ENCODE measurements at regions not wholly inside any gene's neighbourhood (a gene's known extent, or its start where the extent isn't known, plus 50 kb on each side); places are given as distances from the start of the nearest gene placed in this dataset.

GRCh38 chr1:192418552-192419285 is 101.9 kb downstream of the RGS21 start:
- Histone ChIP-seq H3K4me3 (ENCODE audit: extremely low read depth in 1 of 4, insufficient read depth in 2 of 4, low read depth in 3 of 4, low read length in 4 of 4) (no peak overlapping the region), H3K4ac (replicated peaks; ENCODE audit: insufficient read length, low read depth, low read length) (no peak overlapping the region), H3K9ac (replicated peaks in 1 of 4; ENCODE audit: extremely low read depth in 1 of 4, low read depth in 3 of 4, low read length in 3 of 4) (no peak overlapping the region), H4K91ac (replicated peaks; ENCODE audit: insufficient read length, low read length) (no peak overlapping the region), H3K79me2 (ENCODE audit: control insufficient read depth in 1 of 2, insufficient read depth in 2 of 2, low read length in 2 of 2) (no peaks in the 10 kb centered on the region), H2AK5ac (ENCODE audit: low read depth, low read length) (no peak overlapping the region), H3K36me3 (ENCODE audit: control insufficient read depth in 2 of 4, insufficient read depth in 4 of 4, low read length in 3 of 4) (no peaks in the 10 kb centered on the region), H4K20me1 (replicated peaks in 1 of 2; ENCODE audit: control insufficient read depth in 1 of 2, insufficient read depth in 2 of 2, low read length in 2 of 2) (no peaks in the 10 kb centered on the region), H2BK120ac (replicated peaks; ENCODE audit: low read depth, low read length) (no peak overlapping the region), H3K9me3 (ENCODE audit: insufficient read depth in 2 of 2, low read depth in 1 of 2, low read length in 1 of 2) (no peaks in the 10 kb centered on the region), H2BK20ac (ENCODE audit: low read length) (no peak overlapping the region), H3K23ac (ENCODE audit: insufficient read length) (no peak overlapping the region), H4K5ac (ENCODE audit: insufficient read length, low read depth, low read length) (no peak overlapping the region), H3K4me1 (replicated peaks in 1 of 4; ENCODE audit: control insufficient read depth in 3 of 4, insufficient read depth in 4 of 4, low read length in 3 of 4) (no peaks in the 10 kb centered on the region), H3K27me3 (replicated peaks in 1 of 4; ENCODE audit: control insufficient read depth in 3 of 4, extremely low read depth in 1 of 4, insufficient read depth in 3 of 4, low read length in 3 of 4) (no peaks in the 10 kb centered on the region), H3K27ac (ENCODE audit: low read depth, low read length) (no peak overlapping the region), H2BK12ac (ENCODE audit: low read depth, low read length) (no peak overlapping the region), H3K56ac (replicated peaks; ENCODE audit: insufficient read length, low read depth, low read length) (no peak overlapping the region), H2BK15ac (ENCODE audit: low read length) (no peak overlapping the region), H3K23me2 (ENCODE audit: low read depth, low read length) (no peaks in the 10 kb centered on the region), H3K18ac (ENCODE audit: extremely low read depth, low read length) (no peak overlapping the region), H3K4me2 (ENCODE audit: insufficient read depth in 1 of 2, low read depth in 2 of 2, low read length in 2 of 2) (no peak overlapping the region), H2AFZ (ENCODE audit: low read length) (no peak overlapping the region), H4K8ac (ENCODE audit: extremely low read depth, insufficient read depth, low read length) (no peak overlapping the region), H3K14ac (ENCODE audit: insufficient read length) (no peak overlapping the region), H2BK5ac (ENCODE audit: low read depth, low read length) (no peak overlapping the region), H3K79me1 (ENCODE audit: low read depth, low read length) (no peaks in the 10 kb centered on the region)
- ChIA-PET POLR2A (ENCODE audit: partially characterized antibody) (no interaction called here), CTCF (ENCODE audit: partially characterized antibody) (interaction anchor here (1.3 to 2.3 kb wide), 2 partner anchors 28 to 425 kb away, joined by 6 to 7 read pairs; no protein-coding TSS in a partner anchor)
- no peak for FAIRE-seq
- no peak for DNase-seq (ENCODE audit: low read depth in 1 of 2, low spot score in 2 of 2)
- TF ChIP-seq TEAD4 (IDR thresholded peaks at IDR 0.05; ENCODE audit: low read depth, low read length), result no peak
- WGBS, 2 experiments (ENCODE audit: extremely low coverage in 1 of 2, insufficient coverage in 1 of 2, insufficient read length in 1 of 2, insufficient replicate concordance in 2 of 2, low coverage in 1 of 2, low lambda C conversion rate in 2 of 2, missing lambda C conversion rate in 1 of 2), result 92% methylated on average over 1 of the region's 1 CpG; no CpG with 5 or more reads in 1 of the 2 experiments

All from H1 (cell line).